Kidney (tissue), 13 donors: ENCODE measurements at regions not wholly inside any gene's neighbourhood (a gene's known extent, or its start where the extent isn't known, plus 50 kb on each side); places are given as distances from the start of the nearest gene placed in this dataset.
A peak's percentile ranks its signal among the peaks of the same experiment; 100 is the strongest.

Experiments used
- DNase-seq, 5 donors: peaks; one replicate each; pipeline ENCODE4 v3.0.0-alpha.2; 2013 to 2020
- FAIRE-seq: peaks from 2 replicates; lab custom pipeline; 2012; peaks lifted over from hg19 to GRCh38; lab: Jason Lieb, UNC
- H3K27ac ChIP-seq, 2 donors: one replicate each; pipeline ENCODE4 v1.7.0; 2013; ENCODE audit warnings: low read depth in 2 of 2, low read length in 2 of 2, inconsistent platforms in 1 of 2
- H3K27me3 ChIP-seq: one replicate; pipeline ENCODE4 v1.7.1; 2013; ENCODE audit warnings: low read length, inconsistent platforms; ENCODE audit not compliant: control insufficient read depth, insufficient read depth
- H3K36me3 ChIP-seq, 3 donors: one replicate each; pipeline versions ENCODE4 v1.7.0 to v1.7.1; 2013; ENCODE audit warnings: low read length in 3 of 3, control low read depth in 1 of 3, inconsistent platforms in 1 of 3; ENCODE audit not compliant: insufficient read depth in 3 of 3, control insufficient read depth in 2 of 3
- H3K4me1 ChIP-seq, 3 donors: one replicate each; pipeline versions ENCODE4 v1.7.0 to v1.7.1; 2013; ENCODE audit warnings: low read length in 3 of 3, inconsistent platforms in 1 of 3, low read depth in 1 of 3; ENCODE audit not compliant: control insufficient read depth in 2 of 3, insufficient read depth in 2 of 3
- H3K4me3 ChIP-seq, 3 donors: one replicate each; pipeline versions ENCODE4 v1.7.0 to v1.8.1; 2013; ENCODE audit warnings: low read length in 3 of 3, control low read depth in 1 of 3, inconsistent platforms in 1 of 3
- H3K9ac ChIP-seq, 3 donors: one replicate each; pipeline versions ENCODE4 v1.7.0 to v1.7.1; 2013; ENCODE audit warnings: low read length in 3 of 3, control low read depth in 1 of 3, inconsistent platforms in 1 of 3
- H3K9me3 ChIP-seq, 3 donors: one replicate each; pipeline versions ENCODE4 v1.7.0 to v1.7.1; 2013; ENCODE audit warnings: low read length in 3 of 3, control low read depth in 1 of 3, inconsistent platforms in 1 of 3; ENCODE audit not compliant: control insufficient read depth in 2 of 3, insufficient read depth in 1 of 3
- CTCF ChIP-seq: IDR thresholded peaks from 3 replicates; pipeline ENCODE4 v1.5.1; 2012; ENCODE audit warnings: mild to moderate bottlenecking, moderate library complexity, borderline replicate concordance; ENCODE audit not compliant: insufficient read depth; ENCODE audit errors: extremely low read depth
- intact Hi-C: fragments of 100-400 bp; cut with DNase I; formaldehyde crosslinking; loops from one replicate; pipeline ENCODE4 v1.11.1; 2022
- donor health status: control.
- donor health status: control.
- donor health status: control.
- donor health status: control.
- donor health status: control.
- donor health status: DM: yes; HTN: yes; CAD: no.
- donor health status: Normal renal cell carcinoma (clear cell type).

DNA sequence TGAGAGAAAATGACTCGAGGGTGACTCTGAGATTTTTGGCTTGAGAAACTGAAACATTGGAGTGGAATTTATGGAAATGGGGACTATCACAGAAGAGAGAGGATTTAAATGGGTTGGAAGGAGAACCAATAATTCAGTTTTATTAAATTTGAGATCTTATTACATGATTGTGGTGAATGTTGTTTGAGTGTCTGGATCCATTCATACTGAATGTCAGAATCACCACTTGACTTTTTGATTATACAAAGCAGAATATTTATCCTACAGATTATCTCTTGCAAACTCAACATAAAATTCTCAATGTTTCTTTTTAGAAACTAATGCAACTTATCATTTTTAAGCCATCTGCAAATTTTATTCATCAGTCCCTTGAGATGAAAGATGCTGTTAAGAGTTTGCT is 332.8 kb downstream of the CNTN3 start:
- Histone ChIP-seq H3K9ac (no peak overlapping the region), H3K36me3 (no peaks in the 10 kb centered on the region), H3K4me1 (no peaks in the 10 kb centered on the region), H3K4me3 (no peak overlapping the region), H3K27ac (no peak overlapping the region), H3K27me3 (no peaks in the 10 kb centered on the region), H3K9me3 (peaks cover 0 to 3% (median 0%) of the 10 kb centered on the region in 3 donors)
- no peak for DNase-seq
- TF ChIP-seq CTCF = no peak
- intact Hi-C loops = no loop called here
- FAIRE-seq = no peak

DNA sequence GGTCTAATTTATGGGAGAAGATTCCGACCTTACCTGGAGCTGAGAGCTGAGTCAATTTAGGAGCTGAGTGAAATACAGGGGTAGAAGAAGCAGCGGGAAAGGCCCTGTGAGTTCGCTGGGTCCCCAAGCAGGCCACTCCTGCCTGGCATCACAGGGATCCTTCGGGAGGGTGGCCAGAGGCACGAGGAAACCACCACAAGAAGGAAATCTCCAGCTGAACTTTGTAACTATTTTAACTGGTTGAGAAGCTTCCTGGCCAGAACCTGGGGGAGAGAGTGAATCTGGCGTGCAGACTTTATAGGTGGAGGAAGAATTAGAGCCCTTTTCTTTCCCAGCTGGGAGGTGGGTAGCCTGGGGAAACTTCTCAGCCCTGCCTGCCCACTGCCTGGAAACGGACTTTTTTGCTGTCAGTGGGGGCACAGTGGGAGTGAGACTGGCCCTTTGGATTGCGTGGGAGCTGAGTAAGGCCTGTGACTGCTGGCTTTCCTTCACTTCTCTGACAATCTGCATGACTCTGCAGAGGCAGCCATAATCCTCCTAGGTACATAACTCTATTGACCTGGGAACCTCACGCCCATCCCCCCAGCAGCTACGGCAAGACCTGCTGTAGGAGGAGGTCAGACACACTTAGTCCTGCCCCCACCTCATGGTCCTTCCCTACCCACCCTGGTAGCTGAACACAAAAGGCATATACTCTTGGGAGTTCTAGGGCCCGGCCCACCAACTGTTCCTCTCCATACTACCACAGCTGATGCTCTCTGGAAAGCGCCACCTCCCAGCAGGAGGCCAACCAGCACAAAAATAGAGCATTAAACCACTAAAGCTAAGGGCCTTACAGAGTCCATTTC is 340.7 kb downstream of the CNTN3 start:
- no peaks in the 10 kb centered on the region for H3K36me3 ChIP-seq
- H3K9me3 ChIP-seq = peaks cover 0 to 3% (median 0%) of the 10 kb centered on the region in 3 donors
- no peaks in the 10 kb centered on the region for H3K27me3 ChIP-seq
- H3K4me3 ChIP-seq = no peak overlapping the region
- no peak overlapping the region for H3K27ac ChIP-seq
- H3K4me1 ChIP-seq = peaks cover 0 to 8% (median 0%) of the 10 kb centered on the region in 3 donors
- no peak for DNase-seq
- FAIRE-seq = no peak
- intact Hi-C loops = no loop called here
- TF ChIP-seq CTCF = no peak
- no peak overlapping the region for H3K9ac ChIP-seq

- Histone ChIP-seq H3K9ac (no peak overlapping the region), H3K27ac (no peak overlapping the region), H3K9me3 (no peaks in the 10 kb centered on the region), H3K36me3 (no peaks in the 10 kb centered on the region), H3K4me3 (no peak overlapping the region), H3K27me3 (no peaks in the 10 kb centered on the region), H3K4me1 (peaks cover 0 to 8% (median 0%) of the 10 kb centered on the region in 3 donors)
- DNase-seq = peak in 1 of 5 donors; percentile 43
- no peak for TF ChIP-seq CTCF
- no peak for FAIRE-seq
- intact Hi-C loops = no loop called here
These were observed 341.4 kb downstream of the CNTN3 start for GRCh38 chr3:74273091-74273490.

DNA sequence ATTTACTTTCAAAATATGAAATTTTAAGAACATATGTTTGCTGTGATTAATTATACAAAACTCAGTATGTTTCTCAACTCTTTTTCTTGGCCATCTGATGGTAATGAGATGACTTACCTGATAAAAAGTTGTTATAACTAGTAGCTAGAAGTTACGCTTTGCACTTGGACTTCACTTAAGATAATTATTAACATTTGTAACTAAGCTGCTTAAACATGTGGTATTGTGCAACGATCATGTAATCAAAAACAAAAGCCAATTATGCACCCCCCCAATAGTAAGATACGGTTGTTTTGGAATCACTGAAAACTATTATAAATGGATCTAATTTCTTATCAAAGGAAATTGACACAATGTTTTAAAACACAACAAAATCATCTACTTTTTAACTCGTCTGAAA is 342.9 kb downstream of the CNTN3 start:
- H3K9me3 ChIP-seq = no peaks in the 10 kb centered on the region
- H3K36me3 ChIP-seq = no peaks in the 10 kb centered on the region
- peaks cover 0 to 8% (median 0%) of the 10 kb centered on the region in 3 donors for H3K4me1 ChIP-seq
- FAIRE-seq (peak; percentile 84), DNase-seq (no peak)
- H3K4me3 ChIP-seq = no peak overlapping the region
- intact Hi-C loops = no loop called here
- H3K27me3 ChIP-seq = no peaks in the 10 kb centered on the region
- H3K27ac ChIP-seq = no peak overlapping the region
- TF ChIP-seq CTCF = no peak
- H3K9ac ChIP-seq = no peak overlapping the region
